ENCODE measurements at regions not wholly inside any gene's neighbourhood (a gene's known extent, or its start where the extent isn't known, plus 50 kb on each side); places are given as distances from the start of the nearest gene placed in this dataset.
A peak's percentile ranks its signal among the peaks of the same experiment; 100 is the strongest.
"Not testable (repeated sequence)": the region's sequence is repeated elsewhere in the genome, so short reads cannot be mapped to it uniquely, and the experiment has no call there.

DNA sequence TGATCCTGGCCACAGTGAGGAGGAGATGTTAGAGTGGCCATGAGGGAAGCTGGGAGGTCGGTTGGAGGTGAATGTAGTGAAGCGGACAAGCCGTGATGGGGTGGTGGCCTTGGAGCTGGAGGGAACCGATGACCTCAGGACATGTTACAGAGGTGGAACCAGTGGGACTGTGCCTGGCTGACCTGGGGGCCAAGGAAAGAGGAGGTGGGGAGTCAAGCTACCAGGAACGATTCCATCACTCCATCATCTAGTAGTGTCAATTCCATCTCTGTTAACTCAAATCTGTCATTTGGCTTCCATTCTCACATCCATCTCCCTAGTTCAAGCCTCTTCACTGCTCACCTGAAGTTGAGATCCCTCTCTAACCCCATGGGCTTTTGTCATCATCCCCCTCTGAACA lies 102.4 kb upstream of the LYZL2 start:
- DNase-seq = no peak

DNA sequence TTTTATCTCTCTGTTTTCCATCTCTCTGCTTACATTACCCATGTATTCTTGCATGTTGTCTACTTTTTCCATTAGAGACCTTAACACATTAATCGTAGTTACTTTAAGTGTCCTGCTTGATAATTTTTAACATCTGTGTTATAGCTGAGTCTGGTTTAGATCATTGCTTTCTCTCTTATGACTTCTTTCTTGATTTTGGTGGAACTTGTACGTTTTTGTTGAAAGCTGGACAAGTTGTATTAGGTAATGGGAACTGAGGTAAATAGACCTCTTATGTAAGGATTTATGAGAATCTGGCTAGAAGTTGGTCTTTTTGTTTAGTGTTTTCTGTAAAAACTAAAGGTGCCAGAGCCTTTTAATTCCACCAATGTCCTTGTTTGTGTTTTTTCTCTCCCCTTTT lies 100.8 kb upstream of the LYZL2 start:
- DNase-seq = no peak

GRCh38 chr10:30728766-30729165 lies 99.2 kb upstream of the LYZL2 start:
- DNase-seq = no peak

GRCh38 chr10:30728127-30728526 lies 98.6 kb upstream of the LYZL2 start:
- DNase-seq = no peak

DNA sequence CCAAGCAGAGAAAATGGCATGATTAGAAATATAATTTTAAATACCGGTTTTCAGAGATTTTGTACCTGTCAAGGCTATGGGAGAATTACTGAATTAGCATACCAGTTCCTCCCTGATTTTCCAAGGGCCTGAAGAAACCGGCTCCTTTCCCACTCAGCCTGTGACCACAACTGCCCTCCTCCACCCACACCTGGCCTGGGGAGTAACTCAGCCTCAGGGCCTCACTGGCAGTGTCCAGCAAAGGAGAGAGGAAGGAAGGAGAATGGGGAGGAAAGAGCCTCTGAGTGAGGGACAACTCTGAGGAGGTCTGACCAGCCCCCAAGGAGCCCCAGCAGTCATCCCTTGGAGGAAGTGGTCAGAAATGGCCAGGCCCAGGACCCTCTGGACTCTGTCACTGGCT lies 98.0 kb upstream of the LYZL2 start:
- no peak for DNase-seq

DNA sequence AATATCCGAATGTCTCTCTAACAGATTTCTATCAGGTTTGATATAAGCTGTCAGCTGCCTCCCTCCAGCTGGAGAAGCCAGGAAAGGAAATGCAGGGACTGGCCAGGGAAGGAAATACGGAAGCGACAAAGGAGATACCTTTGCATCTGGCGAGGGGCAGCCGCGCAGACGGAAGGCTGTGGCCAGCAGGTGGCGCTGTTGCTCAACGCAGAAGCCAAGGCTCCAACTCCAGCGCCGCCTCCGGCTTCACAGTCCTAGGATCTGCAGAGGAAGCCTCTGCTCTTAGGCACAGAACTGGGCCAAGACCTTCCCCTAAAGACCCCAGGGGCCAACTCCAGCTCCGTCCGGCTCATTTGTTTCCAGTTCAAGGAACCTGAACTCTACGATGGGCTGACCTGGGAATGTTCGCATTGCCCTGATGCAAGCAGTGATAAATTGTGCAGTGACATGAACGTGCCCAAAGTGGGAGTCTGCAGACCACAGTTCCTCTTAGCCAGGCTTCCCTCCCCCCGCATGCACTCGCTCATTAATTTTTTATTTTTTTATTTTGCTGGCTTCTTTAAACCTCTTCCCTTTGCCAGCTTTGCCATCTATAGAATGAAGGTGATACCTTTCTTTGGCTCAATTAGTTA lies 97.3 kb upstream of the LYZL2 start:
- peak; percentile 87 for DNase-seq

DNA sequence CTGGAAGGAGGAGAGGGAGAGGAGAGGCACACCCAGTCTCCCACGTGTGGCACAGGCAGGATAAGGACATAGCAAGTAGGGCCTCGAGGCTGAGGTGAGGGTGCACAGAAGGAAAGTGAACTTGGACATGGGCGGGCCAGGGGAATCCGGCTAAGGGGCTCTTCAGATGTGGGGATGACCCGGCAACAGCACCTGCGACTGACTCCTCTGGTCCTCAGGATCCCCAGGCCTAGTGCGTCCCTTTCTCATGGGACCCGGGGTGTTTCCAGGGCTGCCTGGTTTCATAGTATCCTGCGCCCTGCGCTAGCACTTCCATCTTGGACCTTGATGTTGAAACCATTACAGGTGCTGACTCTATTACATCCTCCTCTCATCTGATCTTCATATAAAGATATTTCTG lies 96.1 kb upstream of the LYZL2 start:
- no peak for DNase-seq

- peak; percentile 22 for DNase-seq
Observed at GRCh38 chr10:30724296-30724695, 94.7 kb upstream of the LYZL2 start.

- no peak for DNase-seq
Observed at GRCh38 chr10:30722956-30723620, 93.5 kb upstream of the LYZL2 start.

DNA sequence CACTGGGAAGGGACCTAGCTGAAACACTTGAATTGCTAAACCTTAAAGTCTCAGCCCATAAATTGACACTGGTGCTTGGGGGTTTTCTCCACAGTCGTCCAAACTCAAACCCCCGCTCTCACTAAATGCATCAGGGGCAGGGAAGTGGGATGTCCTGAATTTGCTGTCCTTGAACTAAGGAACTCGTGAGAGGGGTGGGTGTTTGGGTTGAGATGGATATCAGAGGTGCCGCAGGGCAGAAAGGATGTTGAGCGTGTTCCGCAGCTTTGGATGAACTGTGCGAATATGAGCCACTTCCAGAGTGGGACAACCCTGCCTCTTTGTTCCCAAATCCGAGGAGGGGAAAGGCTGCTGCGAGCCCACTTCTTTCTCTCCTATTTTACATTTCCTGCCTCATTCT lies 90.3 kb upstream of the LYZL2 start:
- DNase-seq = no peak

- no peak for DNase-seq
Observed at GRCh38 chr10:30709700-30710358, 80.3 kb upstream of the LYZL2 start.

- no peak for DNase-seq
Observed at GRCh38 chr10:30709229-30709628, 79.7 kb upstream of the LYZL2 start.

DNA sequence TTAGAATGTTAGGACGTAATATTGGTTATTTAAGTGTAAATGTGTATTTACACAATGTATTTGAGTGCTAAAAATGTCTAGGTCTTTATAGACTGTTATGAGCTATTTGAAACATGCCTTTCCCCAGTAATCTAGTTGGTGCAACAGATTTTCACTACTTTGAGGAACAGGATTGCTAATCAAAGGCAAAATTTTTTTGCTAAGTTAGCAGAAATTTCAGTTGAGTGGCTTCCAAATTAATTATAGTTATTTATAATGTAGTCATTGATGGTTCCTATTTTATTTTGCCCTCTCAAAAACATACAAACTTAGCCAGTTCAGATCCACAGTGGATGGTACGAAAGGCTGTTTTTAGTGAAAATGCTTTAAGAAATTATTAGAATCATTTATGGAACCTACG lies 78.7 kb upstream of the LYZL2 start:
- no peak for DNase-seq

GRCh38 chr10:30706189-30706588 lies 76.6 kb upstream of the LYZL2 start:
- DNase-seq = not testable (repeated sequence)

DNA sequence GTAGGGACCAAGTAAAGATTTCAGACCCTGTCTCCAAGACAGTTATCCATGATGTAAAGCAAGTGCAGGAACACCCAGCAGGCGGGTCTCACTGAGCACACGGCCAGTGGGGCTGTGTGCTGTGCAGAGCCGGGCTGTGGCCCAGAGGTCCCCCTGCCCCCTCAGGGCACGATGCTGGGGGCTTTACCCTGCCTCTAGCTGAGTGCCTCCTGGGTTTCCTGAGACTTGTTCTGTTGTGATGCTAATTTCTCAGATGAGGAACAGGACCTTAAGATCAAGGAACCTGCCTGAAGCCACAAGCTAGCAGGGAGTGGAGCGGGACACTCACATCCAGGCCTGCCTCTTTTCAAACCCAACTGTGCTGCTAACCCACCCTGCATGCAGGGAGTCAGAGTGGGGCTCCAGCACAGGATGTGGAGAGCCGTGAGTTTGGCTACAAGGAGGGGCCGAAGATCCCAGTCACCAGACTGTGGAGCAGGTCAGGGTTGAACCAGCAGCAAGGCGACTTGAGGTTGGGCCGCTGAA lies 76.1 kb upstream of the LYZL2 start:
- DNase-seq = no peak

- no peak for DNase-seq
Observed at GRCh38 chr10:30705101-30705624, 75.6 kb upstream of the LYZL2 start.

DNA sequence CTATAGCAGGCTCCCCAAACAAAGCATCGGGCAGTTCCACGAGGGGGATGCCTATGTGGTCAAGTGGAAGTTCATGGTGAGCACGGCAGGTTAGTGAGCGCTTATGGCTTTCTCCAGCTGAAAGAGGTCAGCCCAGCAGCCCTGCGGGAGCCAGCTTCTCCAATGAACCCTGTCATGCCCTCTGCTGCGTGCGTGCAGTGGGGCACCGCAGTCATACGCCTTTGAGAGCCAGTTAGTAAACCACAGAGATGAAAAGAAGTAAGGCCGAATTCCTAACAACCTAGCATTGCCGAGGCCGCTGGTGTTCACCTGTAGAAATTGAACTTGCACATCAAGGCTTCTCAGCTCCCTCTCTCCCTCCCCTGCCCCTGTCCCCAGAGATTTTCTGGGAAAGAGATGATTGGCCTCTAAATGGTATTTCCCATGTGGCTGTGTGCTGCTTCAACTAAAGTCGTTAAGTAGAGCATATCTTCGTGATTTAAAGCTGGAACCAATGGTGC lies 75.1 kb upstream of the LYZL2 start:
- not testable (repeated sequence) for DNase-seq

- DNase-seq = no peak
Observed at GRCh38 chr10:30704026-30704600, 74.6 kb upstream of the LYZL2 start.

- not testable (repeated sequence) for DNase-seq
Observed at GRCh38 chr10:30703446-30703845, 73.9 kb upstream of the LYZL2 start.

GRCh38 chr10:30702860-30703259 lies 73.3 kb upstream of the LYZL2 start:
- DNase-seq = no peak

- DNase-seq = peak; percentile 20
Observed at GRCh38 chr10:30701451-30702173, 72.1 kb upstream of the LYZL2 start.

GRCh38 chr10:30697806-30698205 lies 68.3 kb upstream of the LYZL2 start:
- DNase-seq = no peak

All from dermis blood vessel endothelial cell (primary cell).